HG02885 (cell line): ENCODE measurements at regions not wholly inside any gene's neighbourhood (a gene's known extent, or its start where the extent isn't known, plus 50 kb on each side); places are given as distances from the start of the nearest gene placed in this dataset.
"Not testable (repeated sequence)": the region's sequence is repeated elsewhere in the genome, so short reads cannot be mapped to it uniquely, and the experiment has no call there.

Experiments used
- ATAC-seq: cut with Tn5 transposase; IDR thresholded peaks from one replicate; pipeline ENCODE4 v1.9.1; 2021; ENCODE audit warnings: mild to moderate bottlenecking; ENCODE audit not compliant: unreplicated experiment, poor library complexity

DNA sequence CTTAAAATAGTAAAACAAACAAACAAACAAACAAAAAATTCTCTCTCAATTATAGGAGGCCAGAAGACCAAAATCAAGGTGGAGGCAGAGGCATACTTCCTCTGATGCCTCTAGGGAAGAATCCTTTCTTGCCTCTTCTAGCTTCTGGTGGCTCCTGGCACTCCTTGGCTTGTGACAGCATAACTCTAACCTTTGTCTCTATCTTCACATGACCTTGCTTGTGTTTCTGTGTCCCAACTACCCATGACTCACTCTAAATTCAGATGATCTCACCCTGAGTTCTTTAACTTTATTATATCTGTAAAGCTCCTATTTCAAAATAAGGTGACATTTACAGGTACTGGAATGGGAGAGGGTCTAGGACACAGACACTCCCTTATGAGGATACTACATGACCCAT, 88.3 kb upstream of the ANTXRL start:
- ATAC-seq, result no peak

DNA sequence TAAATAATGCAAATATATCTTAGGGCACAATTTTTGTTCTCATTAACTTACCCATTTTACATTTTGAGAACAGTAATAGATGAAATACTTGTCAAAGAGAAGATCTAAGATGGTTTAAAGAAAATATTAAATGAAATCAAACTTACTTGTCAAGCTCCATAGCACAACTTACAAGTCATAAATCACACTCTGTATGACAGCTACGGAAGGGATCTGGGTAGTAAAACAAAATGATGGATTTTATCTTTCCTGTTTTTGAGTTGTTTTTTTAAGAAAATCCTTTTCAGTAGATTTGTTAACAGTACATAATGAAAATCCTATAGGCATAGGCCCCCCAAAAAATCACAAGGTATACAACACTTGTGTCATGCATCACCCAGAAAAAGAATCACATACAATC, 84.4 kb upstream of the ANTXRL start:
- not testable (repeated sequence) for ATAC-seq

DNA sequence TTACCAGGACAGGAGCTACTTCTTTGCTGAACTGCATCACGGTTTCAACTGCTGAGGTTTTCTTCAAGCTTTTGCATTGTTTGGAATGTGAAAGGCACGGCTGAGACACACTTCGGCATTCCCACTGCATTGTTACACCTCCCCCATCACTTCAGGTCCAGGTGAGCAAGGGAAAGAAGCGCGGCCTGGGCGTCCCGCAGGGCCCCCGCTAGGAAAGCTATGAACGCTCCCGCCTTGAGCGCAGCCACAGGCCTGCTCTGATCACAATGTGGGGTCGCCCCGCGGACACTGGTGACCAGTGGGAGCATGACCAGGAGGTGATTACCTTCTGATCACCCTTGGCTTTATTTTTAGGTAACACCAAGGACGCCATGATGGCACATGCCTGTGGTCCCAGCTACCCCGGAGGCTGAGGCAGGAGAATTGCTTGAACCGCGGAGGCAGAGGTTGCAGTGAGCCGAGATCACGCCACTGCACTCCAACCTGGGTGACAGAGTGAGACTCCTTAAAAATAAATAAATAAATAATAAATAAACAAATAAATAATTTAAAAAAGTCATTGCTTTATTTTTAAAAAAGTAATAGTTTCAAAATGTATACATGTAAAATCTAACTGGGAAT, 82.2 kb upstream of the ANTXRL start:
- not testable (repeated sequence) for ATAC-seq

- not testable (repeated sequence) for ATAC-seq
Observed at GRCh38 chr10:46210427-46210826, 76.4 kb upstream of the ANTXRL start.

DNA sequence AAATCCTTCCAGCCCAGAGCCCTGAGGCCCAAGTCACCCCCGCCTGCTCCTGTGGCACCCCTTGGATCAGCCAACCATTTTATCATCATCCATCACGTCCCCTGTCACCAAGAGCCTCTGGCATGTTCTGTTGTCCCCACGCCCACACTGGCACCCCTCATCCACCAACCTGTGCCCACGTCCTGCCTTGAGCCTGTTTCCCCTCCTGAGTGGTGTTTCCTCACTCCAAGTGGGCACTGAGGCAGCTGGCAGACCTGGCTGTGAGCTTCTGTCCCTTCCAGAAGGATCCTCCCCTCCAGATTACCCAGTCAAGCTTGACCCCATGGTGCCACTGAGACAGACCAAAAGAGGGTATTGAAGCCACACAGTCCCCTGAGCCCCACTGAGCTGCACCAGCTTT, 71.4 kb upstream of the ANTXRL start:
- no peak for ATAC-seq

DNA sequence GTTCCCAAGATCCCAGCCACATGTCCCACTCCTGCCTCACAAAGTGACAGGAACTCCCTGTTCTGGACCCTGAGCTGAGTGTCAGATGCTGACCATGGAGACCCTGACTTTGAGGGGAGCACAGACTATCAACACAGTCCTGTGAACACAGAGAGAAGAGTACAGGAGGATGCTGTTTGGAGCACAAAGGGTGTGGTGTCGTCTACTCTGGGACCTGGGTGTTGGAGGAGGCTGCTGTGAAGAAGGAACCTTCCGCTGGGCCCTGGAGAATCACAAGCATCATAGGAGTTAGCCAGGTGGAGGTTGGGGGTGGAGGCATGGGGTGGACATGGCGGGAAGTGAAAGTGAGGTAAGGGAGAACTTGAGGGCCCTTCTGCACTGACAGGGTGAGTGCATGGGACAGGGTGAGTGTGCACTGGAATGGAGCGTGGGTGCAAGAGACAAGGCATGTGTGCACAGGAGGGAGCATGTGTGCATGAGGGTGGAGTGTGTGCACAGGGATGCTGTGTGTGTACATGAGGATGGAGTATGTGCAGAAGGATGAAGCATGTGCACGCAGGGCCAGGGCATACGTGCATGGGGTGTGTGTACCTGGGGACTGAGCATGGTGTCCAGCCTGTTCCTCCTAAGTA, 70.7 kb upstream of the ANTXRL start:
- ATAC-seq, result no peak

GRCh38 chr10:46216836-46217751, 69.7 kb upstream of the ANTXRL start:
- peak; percentile 86 for ATAC-seq

DNA sequence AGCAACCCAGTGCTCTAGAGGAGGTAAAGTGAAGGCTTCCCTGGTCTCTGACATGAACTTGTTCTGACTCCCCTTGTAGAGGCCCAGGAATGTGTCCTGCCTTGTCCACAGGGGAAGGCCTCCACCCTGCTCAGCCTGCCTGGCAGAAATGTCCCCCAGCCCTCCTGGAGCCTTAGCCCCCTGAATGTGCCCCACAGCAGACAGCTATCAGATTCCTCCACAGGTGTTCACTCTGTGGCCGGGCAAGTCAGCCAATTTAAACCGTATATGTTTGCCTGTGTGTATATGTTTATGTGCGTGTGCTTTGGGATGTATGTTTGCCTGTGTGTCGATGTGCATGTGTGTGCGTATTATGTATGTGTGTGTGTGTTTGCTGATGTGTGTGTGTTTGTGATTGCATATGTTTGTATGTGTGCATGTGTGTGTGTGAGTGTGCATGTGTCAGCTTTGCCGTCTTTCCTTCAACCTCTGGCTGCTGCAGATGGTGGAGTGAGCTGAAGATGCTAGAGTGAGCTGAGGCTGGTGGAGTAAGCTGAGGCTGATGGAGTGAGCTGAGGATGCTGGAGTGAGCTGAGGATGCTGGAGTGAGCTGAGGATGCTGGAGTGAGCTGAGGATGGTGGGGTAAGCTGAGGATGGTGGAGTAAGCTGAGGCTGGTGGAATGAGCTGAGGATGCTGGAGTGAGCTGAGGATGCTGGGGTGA, 68.9 kb upstream of the ANTXRL start:
- ATAC-seq, result no peak

DNA sequence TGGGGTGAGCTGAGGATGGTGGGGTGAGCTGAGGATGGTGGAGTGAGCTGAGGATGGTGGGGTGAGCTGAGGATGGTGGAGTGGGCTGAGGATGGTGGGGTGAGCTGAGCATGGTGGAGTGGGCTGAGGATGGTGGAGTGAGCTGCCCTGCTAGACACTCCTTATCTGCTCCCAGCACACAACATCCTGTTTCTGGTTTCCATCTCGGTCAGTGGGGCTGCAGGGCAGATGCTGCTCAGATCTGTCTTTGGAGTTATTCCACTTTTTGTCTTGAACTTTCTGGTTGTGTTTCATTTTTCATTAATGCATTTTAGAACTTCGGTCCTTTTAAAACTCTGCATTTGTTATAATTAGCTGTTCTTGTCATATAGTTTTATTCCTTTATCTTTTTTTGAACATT, 67.9 kb upstream of the ANTXRL start:
- ATAC-seq, result no peak

DNA sequence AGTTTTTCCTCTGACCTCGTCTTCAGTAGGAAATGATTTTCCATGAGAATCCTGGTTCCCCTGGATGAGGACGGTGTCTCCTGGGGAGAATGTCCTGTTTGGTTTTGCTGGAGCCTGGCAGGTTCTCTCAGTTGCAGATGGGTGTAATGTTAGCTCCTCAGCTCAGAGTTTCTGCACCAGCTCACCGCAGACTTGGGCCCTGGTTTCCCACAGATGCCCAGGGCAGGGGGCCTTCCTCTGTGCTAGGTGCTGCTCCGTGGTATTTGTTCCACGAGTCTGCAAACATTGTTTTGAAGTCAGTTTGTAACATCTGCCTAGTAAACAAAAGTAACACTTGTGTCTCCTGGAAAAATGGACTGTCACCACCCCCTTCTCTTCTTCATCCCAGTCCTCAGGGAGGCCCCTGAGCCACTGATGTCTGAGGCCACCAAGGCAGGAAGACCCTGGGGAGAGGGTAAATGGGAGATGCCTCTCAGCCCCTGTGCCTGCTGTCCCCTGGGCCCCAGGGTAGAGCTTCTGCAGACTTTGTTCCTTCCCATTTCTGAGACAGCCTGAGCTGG, 67.3 kb upstream of the ANTXRL start:
- not testable (repeated sequence) for ATAC-seq

GRCh38 chr10:46220187-46220586, 66.6 kb upstream of the ANTXRL start:
- ATAC-seq, result no peak

- ATAC-seq, result no peak
Observed at GRCh38 chr10:46220872-46221538, 65.8 kb upstream of the ANTXRL start.

DNA sequence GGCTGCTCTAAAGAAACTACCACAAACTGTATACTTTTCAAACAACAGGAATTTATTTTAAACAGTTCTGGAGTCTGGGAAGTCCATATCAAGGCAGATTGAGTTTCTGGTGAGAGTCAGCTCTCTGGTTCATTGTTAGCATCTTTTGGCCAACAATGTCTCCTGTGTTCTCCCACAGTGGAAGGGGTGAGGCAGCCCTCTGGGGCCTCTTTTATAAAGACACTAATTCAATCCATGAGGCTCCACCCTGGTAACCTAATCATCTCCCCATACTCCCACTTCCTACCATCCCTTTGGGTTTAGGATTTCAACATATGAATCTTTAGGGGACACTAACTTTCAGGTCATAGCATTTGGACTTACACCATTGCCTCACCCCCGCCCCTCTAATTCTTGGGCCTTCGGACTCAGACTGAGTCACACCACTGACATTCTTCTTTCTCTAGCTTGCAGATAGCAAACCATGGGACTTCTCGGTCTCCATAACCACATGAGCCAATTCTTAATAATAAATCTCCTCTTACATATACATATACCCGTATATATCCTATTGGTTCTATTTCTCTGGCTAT, 64.3 kb upstream of the ANTXRL start:
- no peak for ATAC-seq

DNA sequence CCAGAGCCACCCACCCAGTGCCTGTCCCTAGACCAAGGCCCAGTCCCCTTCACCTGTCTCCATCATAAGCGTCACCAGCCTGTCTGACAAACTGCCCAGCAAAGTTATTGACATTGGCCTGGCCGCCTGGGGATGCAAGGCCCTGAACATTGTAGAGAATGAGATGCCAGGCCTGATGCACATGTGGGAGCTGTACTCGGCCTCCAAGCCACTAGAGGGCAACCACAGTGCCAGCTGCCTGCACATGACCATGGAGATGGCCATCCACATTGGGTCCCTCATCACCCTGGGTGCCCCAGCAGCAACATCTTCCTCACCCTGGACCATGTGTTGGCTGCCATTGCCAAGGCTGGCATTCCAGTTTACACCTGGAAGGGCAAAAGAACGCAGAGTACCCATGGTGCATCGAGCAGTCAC, 63.7 kb upstream of the ANTXRL start:
- ATAC-seq, result no peak

DNA sequence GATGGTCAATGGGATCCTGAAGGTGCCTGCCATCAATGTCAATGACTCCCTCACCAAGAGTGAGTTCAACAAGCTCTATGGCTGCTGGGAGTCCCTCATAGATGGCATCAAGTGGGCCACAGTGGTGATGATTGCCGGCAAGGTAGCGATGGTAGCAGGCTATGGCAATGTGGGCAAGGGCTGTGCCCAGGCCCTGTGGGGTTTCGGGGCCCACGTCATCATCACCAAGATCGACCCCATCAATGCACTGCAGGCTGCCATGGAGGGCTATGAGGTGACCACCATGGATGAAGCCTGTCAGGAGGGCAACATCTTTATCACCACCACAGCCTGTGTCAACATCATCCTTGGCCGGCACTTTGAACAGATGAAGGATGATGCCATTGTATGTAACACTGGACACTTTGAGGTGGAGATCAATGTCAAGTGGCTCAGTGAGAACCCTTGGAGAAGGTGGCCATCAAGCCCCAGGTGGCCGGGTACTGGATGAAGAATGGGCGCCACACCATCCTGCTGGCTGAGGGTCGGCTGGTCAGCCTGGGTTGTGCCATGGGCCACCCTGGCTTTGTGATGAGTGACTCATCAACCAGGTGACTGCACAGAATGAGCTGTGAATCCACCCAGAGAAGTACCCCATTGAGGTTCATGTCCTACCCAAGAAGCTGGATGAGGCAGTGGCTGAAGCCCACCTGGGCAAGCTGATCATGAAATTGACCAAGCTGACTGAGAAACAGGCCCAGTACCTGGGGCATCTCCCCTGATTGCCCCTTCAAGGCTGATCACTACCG, 63.0 kb upstream of the ANTXRL start:
- no peak for ATAC-seq

DNA sequence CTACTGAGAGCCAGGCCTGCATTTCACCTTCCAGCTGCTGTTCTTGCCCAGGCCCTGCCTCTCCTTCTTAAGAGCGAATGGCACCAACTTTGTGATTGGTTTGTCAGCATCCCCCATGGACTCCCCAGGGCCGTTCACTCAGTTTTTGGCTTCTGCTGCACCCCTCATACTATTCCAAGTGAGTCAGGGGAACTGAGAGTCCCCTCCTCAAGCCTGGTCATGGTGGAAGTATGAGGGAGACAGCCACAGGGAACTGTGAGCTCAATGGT, 62.4 kb upstream of the ANTXRL start:
- ATAC-seq, result no peak

DNA sequence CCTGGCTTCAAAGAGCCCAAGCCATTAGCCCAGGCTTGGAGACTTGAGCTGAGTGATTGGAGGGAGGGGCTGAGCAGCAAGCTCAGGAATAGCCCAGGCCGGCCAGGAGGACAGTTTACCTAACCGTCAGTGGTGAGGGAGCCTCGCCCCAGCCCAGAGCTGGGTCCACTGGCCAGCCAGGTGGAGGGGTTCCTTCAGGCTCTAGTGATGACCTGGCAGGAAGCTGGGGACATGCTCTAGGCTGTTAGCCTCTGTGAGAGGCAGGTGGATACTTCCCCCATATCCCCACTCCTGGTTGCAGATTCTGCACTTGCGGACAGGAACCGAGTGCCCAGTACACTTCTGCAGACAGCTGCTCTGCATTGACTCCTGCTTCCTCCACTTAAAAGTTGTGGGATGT, 61.2 kb upstream of the ANTXRL start:
- ATAC-seq, result no peak

DNA sequence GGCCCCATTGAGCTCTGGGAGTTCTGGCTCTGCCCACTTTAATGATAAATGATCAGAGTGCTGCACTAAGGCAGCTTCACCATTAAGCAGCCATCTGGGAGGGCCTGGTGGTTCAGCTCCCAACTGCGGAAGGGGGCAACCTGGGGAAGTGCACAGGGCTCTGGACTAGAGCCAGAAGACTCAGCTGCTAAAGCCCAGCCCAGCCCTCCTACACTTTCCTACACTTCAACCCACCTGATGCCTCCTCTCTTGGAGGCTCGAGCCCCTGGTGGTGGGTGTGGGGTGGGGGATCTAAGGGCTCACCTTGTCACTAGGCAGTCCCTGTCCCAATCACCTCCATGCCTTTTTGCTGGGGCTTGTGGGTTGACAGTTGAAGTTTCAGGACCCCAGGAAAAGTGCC, 60.6 kb upstream of the ANTXRL start:
- no peak for ATAC-seq

DNA sequence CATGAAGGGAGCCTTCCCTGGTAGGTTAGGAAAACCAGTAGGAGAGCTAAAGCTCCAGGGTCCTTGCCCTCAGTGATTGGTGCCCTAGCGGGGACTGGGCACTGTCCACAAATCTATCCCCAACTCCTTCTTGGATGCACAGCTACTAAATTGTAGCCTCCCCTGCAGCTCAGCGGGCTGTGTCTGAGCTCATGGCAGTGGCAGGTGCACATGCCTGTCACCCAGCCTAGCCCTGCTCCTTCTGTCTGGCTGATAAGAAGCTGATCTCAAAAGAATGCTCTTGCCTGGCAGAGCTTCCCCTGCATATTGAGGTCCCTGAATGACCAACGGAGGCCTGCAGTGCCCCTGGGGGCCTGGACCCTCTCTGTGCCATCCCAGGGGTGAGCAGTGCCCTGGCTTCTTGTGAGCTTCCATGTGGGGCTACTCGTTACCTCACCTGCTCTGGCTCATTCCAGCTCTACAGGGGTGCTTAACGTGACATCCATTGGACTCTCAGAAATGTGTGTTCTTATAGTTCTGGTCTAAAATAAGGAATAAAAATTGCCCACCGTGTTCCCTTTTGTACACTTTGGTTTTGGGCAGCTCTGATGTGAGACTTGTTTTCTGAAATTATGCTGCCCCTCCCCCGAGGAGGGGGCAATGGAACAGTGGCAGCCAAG, 59.8 kb upstream of the ANTXRL start:
- no peak for ATAC-seq
